Heart left ventricle (tissue), 16 donors: ENCODE measurements at regions not wholly inside any gene's neighbourhood (a gene's known extent, or its start where the extent isn't known, plus 50 kb on each side); places are given as distances from the start of the nearest gene placed in this dataset.

Source experiments
- ATAC-seq, 4 donors: fragments of 200-7000 bp; cut with Tn5 transposase; one replicate each; pipeline ENCODE4 v1.9.1; 2020 to 2022; ENCODE audit warnings: moderate library complexity in 4 of 4, mild to moderate bottlenecking in 3 of 4, moderate number of reproducible peaks in 1 of 4
- DNase-seq, 5 donors: peaks; one replicate each; pipeline ENCODE4 v3.0.0-alpha.2; 2020
- H3K27ac ChIP-seq, 12 donors: fragments of 200-600 bp; sonication (generic) in 4 of 12; one replicate each; pipeline versions ENCODE4 v1.5.0 to v1.8.0; 2016 to 2022; ENCODE audit warnings: mild to moderate bottlenecking in 2 of 12
- H3K27me3 ChIP-seq, 9 donors: fragments of 200-600 bp; sonication (generic) in 2 of 9; one replicate each; pipeline versions ENCODE4 v1.5.1 to v1.8.0; 2016 to 2022; ENCODE audit warnings: mild to moderate bottlenecking in 3 of 9
- H3K36me3 ChIP-seq, 9 donors: fragments of 200-600 bp; sonication (generic) in 2 of 9; one replicate each; pipeline versions ENCODE4 v1.5.0 to v1.8.0; 2018 to 2022; ENCODE audit warnings: mild to moderate bottlenecking in 2 of 9
- H3K4me1 ChIP-seq, 12 donors: fragments of 200-600 bp; sonication (generic) in 4 of 12; one replicate each; pipeline versions ENCODE4 v1.5.0 to v1.8.0; 2016 to 2022; ENCODE audit warnings: mild to moderate bottlenecking in 3 of 12
- H3K4me3 ChIP-seq, 12 donors: fragments of 200-600 bp; sonication (generic) in 4 of 12; one replicate each; pipeline versions ENCODE4 v1.5.0 to v1.8.0; 2017 to 2022; ENCODE audit warnings: mild to moderate bottlenecking in 9 of 12, moderate library complexity in 4 of 12
- H3K9me3 ChIP-seq, 12 donors: fragments of 200-600 bp; sonication (generic) in 4 of 12; one replicate each; pipeline versions ENCODE4 v1.5.0 to v1.8.0; 2016 to 2022; ENCODE audit warnings: mild to moderate bottlenecking in 1 of 12
- CTCF ChIP-seq, 12 donors: fragments of 200-600 bp; sonication (generic) in 4 of 12; IDR thresholded peaks; one replicate each; pipeline versions ENCODE4 v1.5.0 to v1.8.0; 2018 to 2022; ENCODE audit warnings: antibody characterized with exemption in 12 of 12, mild to moderate bottlenecking in 5 of 12
- POLR2A ChIP-seq, 2 donors: fragments of 450-650 bp; IDR thresholded peaks; one replicate each; pipeline ENCODE4 v1.6.1; 2017; ENCODE audit warnings: antibody characterized with exemption in 2 of 2, mild to moderate bottlenecking in 2 of 2, moderate library complexity in 2 of 2
- WGBS, 4 donors: extraction: QIAGEN DNeasy Blood & Tissue Kit in 2 of 4; methylation state at CpG; one replicate each; pipeline versions ENCODE4 v1.1.5 to v1.1.7; 2013 to 2018; 5-methylcytosine and 5-hydroxymethylcytosine counted together
- intact Hi-C, 10 donors: fragments of 100-400 bp; cut with DNase I; formaldehyde crosslinking; loops; one replicate each; pipeline versions ENCODE4 v1.11.1 to v1.14.2; 2022
- donor health status: ischemic (EF 13 %, LVEDD 7.1; RV severe dilation, severe dysfunction).
- donor health status: healthy with polysubstance abuse.
- donor health status: DM: no; HTN: yes; CAD: no.
- donor health status: DM: no; HTN: no; CAD: no.
- donor health status: ischemic (EF 25% LVEDD 6.9; RV normal size, moderate dysfunction).
- donor health status: ischemic (EF 25% LVEDD 5.7; RV mildly dilated, moderate dysfunction).
- donor health status: healthy.
- donor health status: DM: yes; HTN: yes; CAD: no.
- donor health status: ischemic (EF 35%, LVEDD 5.7; RV mildly dilated, moderate dysfunction).
- donor health status: nonischemic (EF 11% LVEDD 7.7; RV severe dilation, severe dysfunction).
- donor health status: DM: yes; HTN: yes; CAD: no.
- donor health status: PGD.
- donor health status: ischemic (EF 29% LVEDD 5.4; RV normal size, mild dysfunction).
- donor health status: nonischemic (EF 23%, LVEDD 6.1; RV moderate dilation, normal function).

- Histone ChIP-seq H3K27ac (no peak overlapping the region), H3K4me3 (no peak overlapping the region), H3K27me3 (no peaks in the 10 kb centered on the region), H3K9me3 (no peaks in the 10 kb centered on the region), H3K36me3 (no peaks in the 10 kb centered on the region), H3K4me1 (peaks cover 0 to 3% (median 0%) of the 10 kb centered on the region in 12 donors)
- no peak for ATAC-seq
- DNase-seq, result no peak
- no peak for TF ChIP-seq CTCF (IDR thresholded peaks at IDR 0.05)
- no peak for TF ChIP-seq POLR2A (IDR thresholded peaks at IDR 0.05)
- intact Hi-C loops, result loop anchor here in 1 of 10 donors (5.0 kb wide), 1 partner anchor 148 kb away; no protein-coding TSS in a partner anchor
- WGBS, 4 donors, result 74 to 82% (median 77%) methylated on average over 7 of the region's 7 CpGs
These were observed 61.4 kb upstream of the GREB1L start for GRCh38 chr18:21180588-21180987.

GRCh38 chr18:21181766-21182165, 60.3 kb upstream of the GREB1L start:
- H3K9me3 ChIP-seq, result no peaks in the 10 kb centered on the region
- H3K36me3 ChIP-seq, result no peaks in the 10 kb centered on the region
- no peak overlapping the region for H3K4me3 ChIP-seq
- H3K27ac ChIP-seq, result no peak overlapping the region
- peaks cover 0 to 3% (median 0%) of the 10 kb centered on the region in 12 donors for H3K4me1 ChIP-seq
- no peak for TF ChIP-seq CTCF (IDR thresholded peaks at IDR 0.05)
- no peak for TF ChIP-seq POLR2A (IDR thresholded peaks at IDR 0.05)
- ATAC-seq, result no peak
- no peaks in the 10 kb centered on the region for H3K27me3 ChIP-seq
- DNase-seq, result no peak
- intact Hi-C loops, result loop anchor here in 1 of 10 donors (5.0 kb wide), 1 partner anchor 149 kb away; no protein-coding TSS in a partner anchor
- WGBS, 4 donors, result 65 to 70% (median 69%) methylated on average over 3 of the region's 3 CpGs

GRCh38 chr18:21183670-21184069, 58.4 kb upstream of the GREB1L start:
- no peaks in the 10 kb centered on the region for H3K9me3 ChIP-seq
- ATAC-seq, result no peak
- no peaks in the 10 kb centered on the region for H3K27me3 ChIP-seq
- H3K4me1 ChIP-seq, result no peaks in the 10 kb centered on the region
- H3K36me3 ChIP-seq, result no peaks in the 10 kb centered on the region
- no peak for DNase-seq
- 80 to 85% (median 81%) methylated on average over 3 of the region's 3 CpGs for WGBS, 4 donors
- TF ChIP-seq POLR2A (IDR thresholded peaks at IDR 0.05), result no peak
- TF ChIP-seq CTCF (IDR thresholded peaks at IDR 0.05), result no peak
- intact Hi-C loops, result loop anchor here in 1 of 10 donors (5.0 kb wide), 1 partner anchor 151 kb away; no protein-coding TSS in a partner anchor
- H3K4me3 ChIP-seq, result no peak overlapping the region
- H3K27ac ChIP-seq, result no peak overlapping the region

GRCh38 chr18:21184396-21184996, 57.5 kb upstream of the GREB1L start:
- DNase-seq (no peak), ATAC-seq (no peak)
- Histone ChIP-seq H3K9me3 (no peaks in the 10 kb centered on the region), H3K27me3 (no peaks in the 10 kb centered on the region), H3K4me3 (no peak overlapping the region), H3K27ac (no peak overlapping the region), H3K4me1 (no peaks in the 10 kb centered on the region), H3K36me3 (no peaks in the 10 kb centered on the region)
- no peak for TF ChIP-seq POLR2A (IDR thresholded peaks at IDR 0.05)
- no peak for TF ChIP-seq CTCF (IDR thresholded peaks at IDR 0.05)
- intact Hi-C loops, result loop anchor here in 1 of 10 donors (5.0 kb wide), 1 partner anchor 152 kb away; no protein-coding TSS in a partner anchor
- 72 to 79% (median 76%) methylated on average over 7 of the region's 7 CpGs for WGBS, 4 donors
